NCI-H748 (cell line): ENCODE measurements at regions not wholly inside any gene's neighbourhood (a gene's known extent, or its start where the extent isn't known, plus 50 kb on each side); places are given as distances from the start of the nearest gene placed in this dataset.
"Not testable (repeated sequence)": the region's sequence is repeated elsewhere in the genome, so short reads cannot be mapped to it uniquely, and the experiment has no call there.

Experiments used
- DNase-seq: peaks from one replicate; lab custom pipeline; 2025; ENCODE audit not compliant: unreplicated experiment; lab: John Stamatoyannopoulos, UW

DNA sequence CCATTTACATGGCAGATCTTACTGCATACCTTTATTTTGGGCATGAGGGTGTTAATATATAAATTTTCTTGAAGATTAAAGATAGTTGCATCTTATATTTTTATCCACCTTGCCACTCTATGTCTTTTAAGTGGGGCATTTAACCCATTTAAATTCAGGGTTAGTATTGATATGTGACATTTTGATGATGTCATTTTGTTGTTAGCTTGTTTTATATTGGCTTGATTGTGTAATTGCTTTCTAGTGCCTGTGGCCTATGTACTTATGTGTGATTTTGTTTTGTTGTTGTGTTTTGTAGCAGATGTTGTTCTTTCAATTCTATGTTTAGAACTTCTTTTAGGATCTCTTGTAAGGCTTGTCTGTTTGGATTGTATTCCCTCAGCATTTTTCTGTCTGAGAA is 939.9 kb upstream of the CDH9 start:
- no peak for DNase-seq

GRCh38 chr5:27969157-27969556 is 930.8 kb upstream of the CDH9 start:
- DNase-seq = no peak

- no peak for DNase-seq
These were observed 924.8 kb upstream of the CDH9 start for GRCh38 chr5:27963050-27963783.

DNA sequence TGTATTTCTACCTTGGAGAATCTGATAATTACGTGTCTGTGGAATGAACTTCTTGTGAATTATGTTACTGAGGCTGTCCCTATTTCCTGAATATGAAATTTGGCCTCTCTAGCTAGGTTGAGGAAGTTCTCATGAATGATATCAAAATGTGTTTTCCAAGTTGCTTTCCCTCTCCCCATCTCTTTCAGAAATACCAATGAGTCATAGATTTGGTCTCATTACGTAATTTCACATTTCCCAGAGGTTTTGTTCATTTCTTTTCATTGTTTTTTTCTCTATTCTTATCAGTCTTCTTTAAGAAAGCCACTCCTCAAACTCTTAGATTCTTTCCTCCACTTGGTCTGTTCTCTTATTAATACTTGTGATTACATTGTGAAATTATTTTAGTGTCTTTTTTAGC is 923.8 kb upstream of the CDH9 start:
- DNase-seq = no peak

DNA sequence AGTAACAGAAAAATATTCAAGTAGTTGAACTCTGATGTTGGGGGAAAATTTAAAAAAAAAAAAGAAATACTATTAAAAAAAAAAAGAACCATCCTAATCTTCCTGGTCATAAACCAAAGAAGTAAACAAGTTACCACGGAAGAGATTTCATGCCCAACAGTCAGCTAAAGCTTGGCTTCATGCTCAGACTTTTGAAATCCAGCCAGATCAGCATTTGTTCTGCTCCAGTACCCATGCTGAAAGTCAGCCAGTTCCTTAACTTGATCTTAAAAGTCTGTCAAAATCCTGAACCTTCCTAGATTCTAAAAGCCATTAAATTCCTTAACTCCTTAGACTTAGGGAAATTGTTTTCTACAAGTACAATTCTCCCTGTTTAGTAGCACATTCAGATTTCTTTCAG is 908.7 kb upstream of the CDH9 start:
- DNase-seq = no peak

DNA sequence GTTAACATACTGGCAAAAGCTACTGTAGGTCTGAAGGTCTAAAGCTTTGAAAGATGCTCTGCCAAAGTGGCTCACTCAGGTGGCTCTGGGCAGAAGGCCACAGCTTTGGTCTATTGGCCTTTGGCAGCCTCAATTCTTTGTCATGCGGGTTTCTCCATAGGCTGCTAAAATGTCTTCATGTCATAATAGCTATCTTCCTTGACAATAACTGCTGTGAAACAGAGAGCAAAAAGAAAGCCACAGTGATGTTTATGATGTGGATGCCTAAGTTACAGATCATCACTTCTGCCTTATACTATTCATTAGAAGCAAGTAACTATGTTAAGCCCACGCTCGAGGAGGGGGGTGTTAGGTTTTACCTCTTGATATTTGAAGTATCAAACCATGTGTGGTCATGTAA is 906.1 kb upstream of the CDH9 start:
- no peak for DNase-seq

DNA sequence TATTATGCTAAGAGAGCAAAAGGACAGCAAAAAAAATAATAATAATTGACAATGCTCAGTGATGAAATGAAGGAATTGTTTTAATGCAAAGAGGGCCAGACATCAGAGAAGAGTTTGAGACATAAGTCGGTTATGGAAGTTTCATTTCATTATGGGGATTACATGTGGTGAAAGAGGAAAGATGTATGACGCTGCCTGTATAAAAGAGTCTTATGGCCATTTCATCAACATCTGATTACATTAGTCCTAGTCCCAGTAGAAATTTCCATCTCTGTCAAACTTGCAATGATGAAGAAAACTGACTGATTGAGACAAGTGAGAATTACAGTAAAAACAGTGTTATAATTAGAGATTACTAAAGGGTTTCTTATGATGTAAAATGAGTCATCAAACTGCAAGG is 900.6 kb upstream of the CDH9 start:
- no peak for DNase-seq

- DNase-seq = no peak
These were observed 889.7 kb upstream of the CDH9 start for GRCh38 chr5:27928060-27928459.

DNA sequence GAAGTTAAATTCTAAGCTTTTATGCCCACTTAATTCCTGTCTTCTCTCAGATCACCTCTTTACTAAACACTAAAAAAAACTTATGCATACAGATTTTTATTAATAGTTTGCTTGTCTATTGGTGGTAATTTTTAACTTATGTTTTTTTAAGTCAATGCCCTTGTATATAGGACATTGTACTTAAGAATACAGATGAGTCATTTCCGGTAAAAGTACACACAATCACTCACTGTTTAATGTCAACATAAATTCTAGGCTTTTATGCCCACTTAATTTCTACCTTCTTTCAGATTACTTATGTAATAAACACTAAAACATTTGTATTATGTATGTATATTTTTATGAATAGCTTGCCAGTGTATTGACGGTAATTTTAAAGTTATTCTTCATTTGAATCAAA is 872.8 kb upstream of the CDH9 start:
- peak; percentile 69 for DNase-seq

- no peak for DNase-seq
These were observed 870.0 kb upstream of the CDH9 start for GRCh38 chr5:27908341-27908740.

DNA sequence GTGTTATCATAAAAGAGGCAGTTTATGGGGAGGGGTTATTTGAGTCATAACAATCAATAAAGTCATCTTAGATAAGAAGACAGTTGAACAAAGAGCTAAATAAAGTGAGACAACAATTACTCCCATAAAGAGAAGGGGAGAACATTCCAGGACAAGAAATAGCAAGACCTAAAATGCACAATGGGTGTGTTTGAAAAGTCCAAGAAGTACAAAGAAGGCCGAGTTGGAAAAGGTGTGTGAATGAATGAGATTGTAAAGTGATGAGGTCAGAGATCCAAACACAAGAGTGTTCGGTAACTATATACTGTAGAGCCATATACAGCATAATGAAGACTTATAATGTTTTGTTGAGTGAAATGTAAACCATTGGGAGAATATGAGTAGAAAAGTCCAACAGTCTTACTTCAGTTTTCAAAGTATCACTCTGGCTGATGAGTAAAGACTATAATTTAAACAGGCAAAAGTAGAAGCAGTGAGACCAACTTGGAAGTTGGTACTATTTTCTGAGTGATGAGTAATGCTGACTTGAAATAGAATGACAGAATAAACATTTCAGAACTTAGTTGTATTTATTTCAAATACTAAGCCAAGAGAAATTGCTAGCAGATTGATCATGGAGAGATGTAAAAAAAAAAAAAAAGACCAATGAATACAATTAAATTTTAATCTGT is 868.7 kb upstream of the CDH9 start:
- DNase-seq = no peak

- DNase-seq = no peak
These were observed 868.1 kb upstream of the CDH9 start for GRCh38 chr5:27906481-27906880.

DNA sequence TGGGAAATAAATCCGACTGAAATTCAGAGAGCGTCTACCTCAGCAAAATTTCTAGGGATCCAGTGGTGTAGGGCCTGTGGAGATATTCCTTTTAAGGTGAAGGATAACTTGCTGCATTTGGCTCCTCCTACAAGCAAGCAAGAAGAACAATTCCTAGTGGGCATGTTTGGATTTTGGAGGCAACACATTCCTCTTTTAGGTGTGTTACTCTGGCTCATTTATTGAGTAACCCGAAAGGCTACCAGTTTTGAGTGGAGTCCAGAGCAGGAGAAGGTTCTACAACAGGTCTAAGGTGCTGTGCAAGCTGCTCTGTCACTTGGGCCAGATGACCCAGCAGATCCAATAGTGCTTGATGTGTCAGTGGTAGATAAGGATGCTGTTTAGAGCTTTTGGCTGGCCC is 862.4 kb upstream of the CDH9 start:
- no peak for DNase-seq

DNA sequence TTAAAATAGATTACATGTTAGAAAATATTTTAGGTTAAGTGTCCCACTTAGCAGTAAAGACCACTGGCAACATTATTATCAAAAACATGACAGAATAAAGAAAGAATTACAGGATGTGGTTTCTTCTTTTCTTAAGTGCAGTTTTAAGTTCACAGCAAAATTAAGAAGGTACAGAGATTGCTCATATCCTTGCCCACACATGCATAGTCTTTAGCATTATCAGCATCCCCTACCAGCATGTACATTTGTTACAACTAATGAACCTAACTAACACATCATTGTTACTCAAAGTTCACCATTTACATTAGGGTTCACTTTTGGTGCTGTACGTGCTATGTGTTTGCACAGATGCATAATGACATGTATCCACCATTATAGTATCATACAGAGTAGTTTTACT is 837.7 kb upstream of the CDH9 start:
- no peak for DNase-seq

GRCh38 chr5:27875148-27875547 is 836.8 kb upstream of the CDH9 start:
- DNase-seq = no peak

GRCh38 chr5:27868292-27868691 is 829.9 kb upstream of the CDH9 start:
- DNase-seq = no peak

GRCh38 chr5:27855491-27855890 is 817.1 kb upstream of the CDH9 start:
- DNase-seq = no peak

- no peak for DNase-seq
These were observed 816.0 kb upstream of the CDH9 start for GRCh38 chr5:27854243-27854852.

GRCh38 chr5:27845248-27845647 is 806.9 kb upstream of the CDH9 start:
- no peak for DNase-seq

DNA sequence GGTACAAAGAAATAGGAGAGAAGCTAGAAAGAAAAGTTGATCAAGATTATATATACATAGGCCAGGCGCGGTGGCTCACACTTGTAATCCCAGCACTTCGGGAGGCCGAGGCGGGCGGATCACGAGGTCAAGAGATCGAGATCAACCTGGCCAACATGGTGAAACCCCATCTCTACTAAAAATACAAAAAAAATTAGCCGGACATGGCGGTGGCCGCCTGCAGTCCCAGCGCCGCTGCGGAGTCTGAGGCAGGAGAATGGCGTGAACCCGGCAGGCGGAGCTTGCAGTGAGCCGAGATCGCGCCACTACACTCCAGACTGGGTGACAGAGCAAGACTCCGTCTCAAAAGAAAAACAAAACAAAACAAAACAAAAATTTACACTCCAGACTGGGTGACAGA is 798.3 kb upstream of the CDH9 start:
- not testable (repeated sequence) for DNase-seq

DNA sequence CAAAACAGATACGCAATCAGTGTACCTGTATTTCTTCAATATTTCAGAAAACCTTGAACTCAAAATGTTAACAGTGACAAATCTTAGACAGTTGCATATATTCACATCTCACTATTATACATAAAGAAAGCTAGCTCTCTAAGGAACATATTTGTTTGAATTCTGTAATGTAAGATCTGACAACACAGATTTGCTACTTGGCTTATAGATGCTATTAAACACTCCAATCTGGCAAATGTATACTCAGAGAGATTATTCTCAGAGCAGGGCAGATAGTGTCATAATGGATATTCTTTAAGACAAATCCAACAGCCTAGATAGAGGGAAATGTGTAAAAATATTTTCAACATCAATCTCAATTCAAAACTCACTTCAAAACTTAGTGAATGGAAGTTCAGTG is 794.5 kb upstream of the CDH9 start:
- DNase-seq = no peak

DNA sequence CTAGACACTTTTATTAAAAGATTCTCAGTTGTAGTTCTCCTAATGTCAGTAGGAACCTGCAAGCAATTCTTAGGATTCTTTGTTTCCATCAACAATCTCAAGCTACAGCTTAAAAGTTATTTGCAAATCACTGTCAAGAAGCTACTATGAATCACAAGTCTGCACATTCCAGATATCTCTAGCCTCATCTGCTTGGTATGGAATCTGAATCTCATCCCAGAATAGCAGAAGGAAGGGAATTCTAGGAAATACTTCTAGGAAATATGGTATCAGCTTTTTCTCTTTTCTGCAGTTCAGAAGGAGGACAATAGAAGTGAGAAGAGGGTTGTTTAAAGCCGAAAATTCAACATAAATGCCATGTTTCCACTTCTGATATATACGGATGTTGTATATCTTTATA is 792.2 kb upstream of the CDH9 start:
- no peak for DNase-seq

DNA sequence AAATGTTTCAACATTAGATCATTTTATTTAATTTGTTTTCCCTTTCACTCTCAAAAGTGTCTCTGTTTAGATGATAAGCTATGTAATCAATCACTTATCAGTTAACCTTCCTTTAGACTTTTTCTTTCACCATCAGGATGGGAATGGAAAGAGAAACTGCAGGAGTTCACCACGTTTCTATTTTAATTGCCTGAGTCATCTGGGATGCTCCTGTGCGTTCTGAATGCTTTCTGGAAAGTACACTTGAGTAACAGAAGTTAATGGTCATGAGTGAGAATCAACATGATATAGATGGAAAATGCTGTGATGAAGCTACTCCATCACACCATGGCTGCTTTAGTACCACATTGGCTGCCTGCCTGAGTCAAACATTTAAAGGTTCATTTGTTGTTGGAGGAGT is 783.3 kb upstream of the CDH9 start:
- no peak for DNase-seq
